ENCODE measurements at regions not wholly inside any gene's neighbourhood (a gene's known extent, or its start where the extent isn't known, plus 50 kb on each side); places are given as distances from the start of the nearest gene placed in this dataset.
"Not testable (repeated sequence)": the region's sequence is repeated elsewhere in the genome, so short reads cannot be mapped to it uniquely, and the experiment has no call there.

- no peak for TF ChIP-seq CTCF (IDR thresholded peaks at IDR 0.05)
- no peak for DNase-seq
Observed at GRCh38 chr2:35822716-35823115, 532.9 kb upstream of the CRIM1 start.

GRCh38 chr2:35821675-35822074, 533.9 kb upstream of the CRIM1 start:
- ATAC-seq (no peak), DNase-seq (no peak)
- TF ChIP-seq CTCF (IDR thresholded peaks at IDR 0.05): no peak
- 15 to 18% methylated on average over 2 of the region's 2 CpGs for WGBS, 2 donors
- intact Hi-C loops (cut with DNase I): no loop called here
- Histone ChIP-seq H3K4me1 (no peaks in the 10 kb centered on the region), H3K27ac (no peak overlapping the region), H3K4me3 (no peak overlapping the region), H3K9me3 (no peaks in the 10 kb centered on the region), H3K27me3 (peaks cover 0 to 7% (median 0%) of the 10 kb centered on the region in 7 donors), H3K36me3 (no peaks in the 10 kb centered on the region)

More at GRCh38 chr2:35822716-35823115, 532.9 kb upstream of the CRIM1 start:
- ATAC-seq: no peak
- no peak overlapping the region for H3K4me3 ChIP-seq
- H3K9me3 ChIP-seq: no peaks in the 10 kb centered on the region
- WGBS, 2 donors: 32 to 39% methylated on average over 3 of the region's 3 CpGs
- no peak overlapping the region for H3K27ac ChIP-seq
- peaks cover 0 to 12% (median 0%) of the 10 kb centered on the region in 7 donors for H3K27me3 ChIP-seq
- H3K36me3 ChIP-seq: no peaks in the 10 kb centered on the region
- intact Hi-C loops (cut with DNase I): no loop called here
- no peaks in the 10 kb centered on the region for H3K4me1 ChIP-seq

GRCh38 chr2:35820391-35820790, 535.2 kb upstream of the CRIM1 start:
- no peak for ATAC-seq
- intact Hi-C loops (cut with DNase I): no loop called here
- no peak for TF ChIP-seq CTCF (IDR thresholded peaks at IDR 0.05)
- H3K4me3 ChIP-seq: no peak overlapping the region
- no peaks in the 10 kb centered on the region for H3K36me3 ChIP-seq
- 77 to 85% methylated on average over 2 of the region's 2 CpGs for whole genome bisulfite sequencing, 2 donors
- DNase-seq: no peak
- H3K27ac ChIP-seq: no peak overlapping the region
- H3K9me3 ChIP-seq: no peaks in the 10 kb centered on the region
- H3K27me3 ChIP-seq: peaks cover 0 to 7% (median 0%) of the 10 kb centered on the region in 7 donors
- no peaks in the 10 kb centered on the region for H3K4me1 ChIP-seq

- no peak for TF ChIP-seq CTCF (IDR thresholded peaks at IDR 0.05)
- intact Hi-C loops (cut with DNase I): no loop called here
- Histone ChIP-seq H3K27me3 (peaks cover 0 to 8% (median 0%) of the 10 kb centered on the region in 7 donors), H3K36me3 (no peaks in the 10 kb centered on the region), H3K4me1 (no peaks in the 10 kb centered on the region), H3K4me3 (no peak overlapping the region), H3K9me3 (no peaks in the 10 kb centered on the region), H3K27ac (no peak overlapping the region)
- no peak for DNase-seq
- ATAC-seq: no peak
- WGBS, 2 donors: 58 to 63% methylated on average over 2 of the region's 2 CpGs
Observed at GRCh38 chr2:35819033-35819432, 536.5 kb upstream of the CRIM1 start.

GRCh38 chr2:35818359-35818758, 537.2 kb upstream of the CRIM1 start:
- ATAC-seq; DNase-seq; intact Hi-C loops (cut with DNase I); H3K9me3 ChIP-seq; H3K4me3 ChIP-seq; H3K36me3 ChIP-seq; H3K27ac ChIP-seq; H3K4me1 ChIP-seq: not testable (repeated sequence)
- WGBS, 2 donors: 33 to 59% methylated on average over 2 of the region's 2 CpGs
- peaks cover 0 to 12% (median 0%) of the 10 kb centered on the region in 7 donors for H3K27me3 ChIP-seq

- H3K36me3 ChIP-seq; ATAC-seq; H3K4me3 ChIP-seq; H3K27me3 ChIP-seq; H3K9me3 ChIP-seq; intact Hi-C loops (cut with DNase I); H3K4me1 ChIP-seq; H3K27ac ChIP-seq; DNase-seq: not testable (repeated sequence)
- 31 to 34% methylated on average over 7 of the region's 7 CpGs for WGBS, 2 donors
Observed at GRCh38 chr2:35814597-35814996, 541.0 kb upstream of the CRIM1 start.

Data from heart right ventricle (tissue), 16 donors.